Activated naive CD4-positive, alpha-beta T cell treated with anti-CD3 and anti-CD28 coated beads, Interleukin-2, amount 50 U/mL, for 24 hours (primary cell): ENCODE measurements at regions not wholly inside any gene's neighbourhood (a gene's known extent, or its start where the extent isn't known, plus 50 kb on each side); places are given as distances from the start of the nearest gene placed in this dataset.

Source experiments
- H3K27ac Mint-ChIP-seq: one replicate; pipeline ENCODE4 v1.8.0; 2021; ENCODE audit warnings: mild to moderate bottlenecking, mixed read lengths
- H3K27me3 Mint-ChIP-seq: one replicate; pipeline ENCODE4 v1.8.0; 2021; ENCODE audit warnings: mixed read lengths
- H3K36me3 Mint-ChIP-seq: one replicate; pipeline ENCODE4 v1.8.0; 2021; ENCODE audit warnings: mixed read lengths
- H3K4me1 Mint-ChIP-seq: one replicate; pipeline ENCODE4 v1.8.0; 2021; ENCODE audit warnings: mixed read lengths
- H3K4me3 Mint-ChIP-seq: one replicate; pipeline ENCODE4 v1.8.0; 2021; ENCODE audit warnings: mild to moderate bottlenecking, mixed read lengths
- H3K9me3 Mint-ChIP-seq: one replicate; pipeline ENCODE4 v1.8.0; 2021; ENCODE audit warnings: mixed read lengths

DNA sequence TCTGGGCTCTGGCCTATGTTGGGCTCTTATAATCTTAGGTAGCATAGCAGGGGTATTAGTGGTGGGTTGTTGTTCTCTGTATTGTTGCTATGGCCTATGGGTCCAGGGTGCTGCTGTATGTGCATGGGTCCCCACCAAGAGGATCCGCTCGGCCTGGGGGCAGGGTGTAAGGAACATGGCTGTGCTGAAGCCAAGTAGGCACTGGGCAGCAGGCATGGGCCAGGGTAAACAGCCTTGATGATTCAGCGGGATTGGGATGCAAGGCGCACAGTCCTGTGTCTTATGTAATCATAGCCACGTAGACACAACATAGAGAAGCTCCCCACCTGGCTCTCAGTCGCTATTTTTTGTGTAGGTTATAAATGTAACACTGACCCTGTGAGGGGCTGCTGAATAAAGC lies 306.9 kb downstream of the ZPLD1 start:
- no peaks in the 10 kb centered on the region for H3K27me3 Mint-ChIP-seq
- no peaks in the 10 kb centered on the region for H3K4me1 Mint-ChIP-seq
- no peaks in the 10 kb centered on the region for H3K9me3 Mint-ChIP-seq
- H3K36me3 Mint-ChIP-seq = no peaks in the 10 kb centered on the region
- no peak overlapping the region for H3K4me3 Mint-ChIP-seq
- no peak overlapping the region for H3K27ac Mint-ChIP-seq

DNA sequence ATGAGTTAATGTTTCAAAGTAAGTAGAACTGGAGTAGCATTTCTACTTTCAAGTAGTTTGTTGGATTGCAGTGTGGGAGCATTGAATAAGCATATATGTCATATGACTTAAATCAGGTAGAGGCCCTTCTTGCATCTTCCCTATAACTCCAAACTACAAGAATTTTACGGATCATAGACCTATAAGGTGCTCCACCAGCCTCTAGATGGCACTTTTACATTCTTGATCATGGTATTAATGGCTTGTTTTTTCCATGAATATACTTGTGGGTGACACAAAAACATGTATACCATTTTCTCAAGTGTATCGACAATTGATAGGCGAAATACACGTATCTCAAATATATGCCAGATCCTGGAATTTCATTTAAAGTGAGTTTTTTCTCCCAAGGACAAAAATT lies 311.1 kb downstream of the ZPLD1 start:
- H3K4me3 Mint-ChIP-seq = no peak overlapping the region
- H3K27ac Mint-ChIP-seq = no peak overlapping the region
- H3K36me3 Mint-ChIP-seq = no peaks in the 10 kb centered on the region
- no peaks in the 10 kb centered on the region for H3K9me3 Mint-ChIP-seq
- no peaks in the 10 kb centered on the region for H3K4me1 Mint-ChIP-seq
- peaks cover 2% of the 10 kb centered on the region for H3K27me3 Mint-ChIP-seq

DNA sequence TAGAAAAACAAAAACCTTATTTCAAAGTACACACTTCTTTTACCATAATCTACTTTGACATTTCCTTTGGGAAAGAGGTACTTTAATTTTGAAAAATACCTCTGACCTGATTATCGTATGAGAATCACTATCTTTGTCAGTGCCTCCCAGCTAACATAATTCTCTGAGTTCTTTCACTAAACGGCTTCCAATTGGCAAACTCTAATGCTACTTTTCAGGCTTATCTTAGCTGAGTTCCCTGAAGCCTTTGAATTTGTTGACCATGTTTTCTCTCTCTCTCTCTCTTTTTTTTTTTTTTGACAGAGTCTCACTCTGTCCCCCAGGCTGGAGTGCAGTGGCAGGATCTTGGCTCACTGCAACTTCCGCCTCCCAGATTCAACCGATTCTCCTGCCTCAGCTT lies 312.8 kb downstream of the ZPLD1 start:
- Mint-ChIP-seq H3K27me3 (peaks cover 2% of the 10 kb centered on the region), H3K36me3 (no peaks in the 10 kb centered on the region), H3K4me1 (no peaks in the 10 kb centered on the region), H3K9me3 (no peaks in the 10 kb centered on the region), H3K27ac (no peak overlapping the region), H3K4me3 (no peak overlapping the region)

DNA sequence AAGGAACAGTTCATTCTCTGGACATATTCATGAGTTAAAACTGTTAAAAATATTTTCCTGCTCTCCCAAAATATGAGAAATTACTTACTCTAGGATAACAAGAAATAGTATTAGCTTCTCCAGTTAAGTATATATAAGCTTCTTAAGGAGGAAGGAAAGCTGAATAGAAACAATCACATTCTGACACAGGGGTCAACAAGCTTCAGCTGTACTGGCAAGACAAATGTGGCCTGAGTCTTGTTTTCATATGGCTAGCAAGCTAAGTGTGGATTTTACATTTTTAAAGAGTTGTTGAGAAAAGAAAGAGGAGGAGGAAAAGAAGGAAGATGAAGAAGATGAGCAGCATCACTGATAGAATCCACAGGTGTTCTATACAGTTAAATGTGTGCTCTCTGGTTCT lies 313.8 kb downstream of the ZPLD1 start:
- Mint-ChIP-seq H3K27me3 (peaks cover 2% of the 10 kb centered on the region), H3K9me3 (no peaks in the 10 kb centered on the region), H3K4me3 (no peak overlapping the region), H3K4me1 (no peaks in the 10 kb centered on the region), H3K27ac (no peak overlapping the region), H3K36me3 (no peaks in the 10 kb centered on the region)

DNA sequence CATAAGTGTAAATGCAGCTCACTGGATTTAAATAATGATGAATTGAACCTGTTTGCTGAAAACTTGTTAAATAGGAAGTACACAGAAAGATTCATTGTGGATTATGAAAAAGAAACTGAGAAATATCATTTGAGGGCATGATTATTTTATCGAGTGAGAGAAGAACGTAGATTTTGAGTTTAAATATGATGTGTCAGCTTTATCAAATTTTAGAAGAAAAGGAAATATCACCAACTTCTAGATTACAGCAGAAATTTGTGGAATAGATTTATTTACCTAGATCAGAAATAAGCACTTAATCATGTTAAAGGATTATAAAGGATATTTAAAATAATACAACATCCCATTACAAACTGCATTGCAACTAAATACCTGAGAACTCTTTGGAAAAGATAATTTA lies 315.5 kb downstream of the ZPLD1 start:
- peaks cover 2% of the 10 kb centered on the region for H3K27me3 Mint-ChIP-seq
- no peaks in the 10 kb centered on the region for H3K4me1 Mint-ChIP-seq
- H3K9me3 Mint-ChIP-seq = no peaks in the 10 kb centered on the region
- no peak overlapping the region for H3K4me3 Mint-ChIP-seq
- no peak overlapping the region for H3K27ac Mint-ChIP-seq
- no peaks in the 10 kb centered on the region for H3K36me3 Mint-ChIP-seq

DNA sequence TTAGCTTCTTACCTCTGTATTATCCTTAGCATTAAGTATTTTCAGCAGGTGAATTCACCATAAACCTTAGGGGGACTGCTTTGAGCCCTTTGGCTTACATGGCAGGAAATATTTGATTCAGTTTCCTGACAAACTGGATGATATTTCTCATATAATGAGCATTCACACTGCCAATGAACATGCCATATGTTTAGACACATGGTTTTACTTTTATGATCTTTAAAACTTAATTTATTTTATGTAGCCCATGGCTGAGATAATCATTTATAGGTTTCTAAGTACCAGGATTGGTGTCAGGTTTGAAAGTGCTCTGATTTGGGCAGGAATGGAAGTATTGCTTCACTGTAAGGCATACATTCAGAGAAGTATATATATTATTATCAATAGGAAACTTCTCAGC lies 319.1 kb downstream of the ZPLD1 start:
- no peaks in the 10 kb centered on the region for H3K27me3 Mint-ChIP-seq
- H3K9me3 Mint-ChIP-seq = no peaks in the 10 kb centered on the region
- no peak overlapping the region for H3K27ac Mint-ChIP-seq
- H3K36me3 Mint-ChIP-seq = no peaks in the 10 kb centered on the region
- H3K4me1 Mint-ChIP-seq = no peaks in the 10 kb centered on the region
- no peak overlapping the region for H3K4me3 Mint-ChIP-seq

DNA sequence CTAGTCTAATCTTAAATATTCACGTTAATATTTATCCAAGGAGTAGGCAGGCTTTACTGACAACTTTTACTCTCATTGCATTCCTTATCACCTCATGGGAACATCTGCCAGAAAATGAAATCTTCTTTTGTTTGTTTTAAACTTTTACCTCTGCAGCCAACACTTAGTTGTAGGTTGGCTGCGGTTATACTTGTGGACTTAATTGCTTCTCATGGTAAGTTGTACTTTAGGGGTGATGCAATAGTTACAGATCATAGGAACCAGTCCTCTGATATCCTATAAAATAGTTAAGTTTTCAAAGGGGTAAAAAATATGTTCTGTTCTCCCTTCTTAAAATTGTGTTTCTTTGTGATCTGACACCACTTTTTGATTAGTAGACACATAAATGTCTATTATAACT lies 321.9 kb downstream of the ZPLD1 start:
- Mint-ChIP-seq H3K27me3 (no peaks in the 10 kb centered on the region), H3K36me3 (no peaks in the 10 kb centered on the region), H3K9me3 (no peaks in the 10 kb centered on the region), H3K27ac (no peak overlapping the region), H3K4me3 (no peak overlapping the region), H3K4me1 (no peaks in the 10 kb centered on the region)

DNA sequence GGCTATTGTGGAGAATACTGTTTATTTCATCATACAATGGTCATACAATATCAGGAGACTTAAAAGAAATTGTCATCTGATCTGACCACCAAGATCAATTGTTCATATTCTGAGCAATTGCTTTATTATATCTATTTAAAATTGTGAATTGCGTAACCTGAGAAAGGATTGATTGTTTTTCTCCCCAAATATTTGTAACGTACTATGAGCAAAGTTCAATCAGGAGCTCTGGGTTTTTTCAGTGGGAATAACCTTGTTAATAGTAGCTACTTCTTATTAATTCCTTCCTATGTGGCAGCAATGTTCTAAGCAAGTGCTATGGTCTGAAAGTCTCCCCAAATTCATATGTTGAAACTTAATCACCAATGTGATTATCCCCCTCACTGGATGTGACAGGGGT lies 323.1 kb downstream of the ZPLD1 start:
- no peaks in the 10 kb centered on the region for H3K36me3 Mint-ChIP-seq
- H3K4me1 Mint-ChIP-seq = no peaks in the 10 kb centered on the region
- peaks cover 1% of the 10 kb centered on the region for H3K27me3 Mint-ChIP-seq
- H3K4me3 Mint-ChIP-seq = no peak overlapping the region
- H3K27ac Mint-ChIP-seq = no peak overlapping the region
- peaks cover 4% of the 10 kb centered on the region for H3K9me3 Mint-ChIP-seq

DNA sequence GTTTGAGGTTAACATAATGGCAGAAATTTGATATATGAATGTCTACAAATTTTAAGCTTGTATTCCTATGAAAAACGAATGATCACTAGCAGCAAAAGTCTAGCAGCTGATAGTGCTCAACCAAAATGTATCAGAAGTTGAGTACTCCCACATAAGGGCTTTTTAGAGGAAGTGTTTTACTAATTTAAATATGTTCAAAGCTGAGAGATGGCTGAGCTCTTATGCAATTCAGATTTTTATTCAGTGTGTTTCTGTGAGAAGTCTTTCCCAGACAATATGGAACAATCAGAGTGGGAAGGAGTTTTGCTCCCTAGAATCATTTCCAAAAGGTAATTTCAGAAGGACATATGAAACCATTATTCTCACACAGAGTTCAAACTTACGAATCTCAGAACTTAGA lies 327.0 kb downstream of the ZPLD1 start:
- Mint-ChIP-seq H3K27me3 (peaks cover 1% of the 10 kb centered on the region), H3K4me3 (no peak overlapping the region), H3K27ac (no peak overlapping the region), H3K36me3 (no peaks in the 10 kb centered on the region), H3K4me1 (no peaks in the 10 kb centered on the region), H3K9me3 (peaks cover 4% of the 10 kb centered on the region)

DNA sequence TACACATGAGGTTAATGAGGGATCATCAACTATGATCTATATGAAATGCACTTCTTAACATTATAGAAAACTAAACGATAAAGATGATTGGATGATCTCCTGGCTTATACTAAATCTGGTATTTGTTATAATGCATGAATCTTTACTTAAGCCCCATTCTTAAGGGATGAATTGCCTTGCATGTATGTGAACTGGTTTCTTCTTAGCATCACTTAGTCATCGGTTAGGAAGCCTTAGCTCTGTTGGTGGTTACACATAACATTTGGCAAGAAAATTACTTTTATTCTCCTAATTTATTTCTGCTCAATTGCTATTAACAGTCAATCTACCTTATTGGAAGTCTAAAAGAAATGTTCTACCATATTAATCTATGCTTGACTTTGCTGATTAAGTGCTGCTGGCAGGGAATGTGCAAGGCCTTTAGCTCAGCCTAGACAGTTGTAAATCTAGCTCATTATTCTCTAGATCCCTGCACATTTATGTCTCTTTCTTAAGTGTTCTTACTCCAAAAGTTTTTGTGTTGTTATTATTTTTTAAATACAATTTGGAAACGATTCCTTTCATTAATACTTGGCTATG lies 356.0 kb downstream of the ZPLD1 start:
- Mint-ChIP-seq H3K9me3 (no peaks in the 10 kb centered on the region), H3K36me3 (no peaks in the 10 kb centered on the region), H3K4me1 (no peaks in the 10 kb centered on the region), H3K4me3 (no peak overlapping the region), H3K27me3 (peaks cover 1% of the 10 kb centered on the region), H3K27ac (no peak overlapping the region)

DNA sequence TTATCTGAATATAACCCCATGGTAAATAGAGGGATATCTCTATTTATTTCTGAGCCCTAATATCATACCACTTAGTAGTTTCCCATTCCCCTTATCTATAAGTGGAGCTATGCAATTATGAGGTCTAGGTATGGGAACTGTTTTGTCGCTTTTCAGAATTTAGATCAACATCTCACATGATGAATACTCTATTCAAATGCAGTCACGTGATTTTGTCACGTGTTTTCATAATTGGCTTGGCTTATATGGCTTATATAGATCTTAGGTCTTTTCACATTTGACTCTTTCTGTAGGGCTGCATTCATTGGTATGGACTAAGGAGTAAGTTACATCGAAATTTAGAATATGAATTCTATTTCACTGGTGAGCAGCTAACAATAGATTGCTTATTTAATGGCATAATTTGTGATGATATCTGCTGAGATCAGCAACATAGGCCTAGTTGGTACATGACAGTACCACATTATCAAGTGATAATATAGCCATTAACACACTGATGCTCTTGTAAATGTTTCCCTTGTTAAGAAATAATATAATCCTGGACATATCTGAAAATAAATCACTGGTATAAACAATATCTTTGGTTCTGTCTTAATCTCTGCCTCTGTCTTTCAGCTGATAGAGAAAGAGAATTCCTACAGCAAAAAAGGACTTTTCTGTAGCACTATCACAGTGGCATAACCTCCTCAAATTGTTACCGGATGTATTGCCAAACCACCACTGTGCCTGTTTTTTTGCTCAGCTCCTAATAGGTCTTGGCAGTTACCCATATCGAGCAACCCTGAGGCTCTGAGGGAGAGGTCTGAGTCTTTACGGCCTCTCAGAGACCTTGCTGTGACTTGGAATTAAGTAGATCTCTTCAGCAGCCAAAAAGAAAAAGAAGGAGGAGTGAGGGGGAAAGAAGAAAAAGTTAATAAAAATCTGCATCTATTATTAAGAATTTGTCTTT lies 357.1 kb downstream of the ZPLD1 start:
- no peaks in the 10 kb centered on the region for H3K9me3 Mint-ChIP-seq
- H3K4me3 Mint-ChIP-seq = no peak overlapping the region
- H3K4me1 Mint-ChIP-seq = no peaks in the 10 kb centered on the region
- no peak overlapping the region for H3K27ac Mint-ChIP-seq
- H3K36me3 Mint-ChIP-seq = no peaks in the 10 kb centered on the region
- peaks cover 1% of the 10 kb centered on the region for H3K27me3 Mint-ChIP-seq

DNA sequence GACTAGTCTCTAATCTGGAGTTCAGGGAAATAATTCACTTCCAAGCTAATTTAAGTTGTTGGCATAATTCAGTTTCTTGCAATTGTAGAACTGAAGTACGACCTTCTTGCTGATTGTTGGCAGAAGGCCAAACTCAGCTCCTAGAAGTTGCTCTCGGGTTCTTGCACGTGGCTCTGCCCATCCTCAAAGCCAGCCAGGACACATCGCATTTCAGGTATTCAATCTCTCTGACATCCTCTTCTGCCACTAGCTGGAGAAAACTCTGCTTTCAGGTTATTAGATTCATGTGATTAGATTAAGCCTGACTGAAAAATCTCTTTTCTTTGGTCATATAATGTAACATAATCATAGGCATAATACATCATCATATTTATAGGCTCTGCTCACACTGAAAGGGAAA lies 362.0 kb downstream of the ZPLD1 start:
- no peaks in the 10 kb centered on the region for H3K9me3 Mint-ChIP-seq
- H3K4me3 Mint-ChIP-seq = no peak overlapping the region
- no peaks in the 10 kb centered on the region for H3K27me3 Mint-ChIP-seq
- no peaks in the 10 kb centered on the region for H3K4me1 Mint-ChIP-seq
- no peaks in the 10 kb centered on the region for H3K36me3 Mint-ChIP-seq
- no peak overlapping the region for H3K27ac Mint-ChIP-seq

DNA sequence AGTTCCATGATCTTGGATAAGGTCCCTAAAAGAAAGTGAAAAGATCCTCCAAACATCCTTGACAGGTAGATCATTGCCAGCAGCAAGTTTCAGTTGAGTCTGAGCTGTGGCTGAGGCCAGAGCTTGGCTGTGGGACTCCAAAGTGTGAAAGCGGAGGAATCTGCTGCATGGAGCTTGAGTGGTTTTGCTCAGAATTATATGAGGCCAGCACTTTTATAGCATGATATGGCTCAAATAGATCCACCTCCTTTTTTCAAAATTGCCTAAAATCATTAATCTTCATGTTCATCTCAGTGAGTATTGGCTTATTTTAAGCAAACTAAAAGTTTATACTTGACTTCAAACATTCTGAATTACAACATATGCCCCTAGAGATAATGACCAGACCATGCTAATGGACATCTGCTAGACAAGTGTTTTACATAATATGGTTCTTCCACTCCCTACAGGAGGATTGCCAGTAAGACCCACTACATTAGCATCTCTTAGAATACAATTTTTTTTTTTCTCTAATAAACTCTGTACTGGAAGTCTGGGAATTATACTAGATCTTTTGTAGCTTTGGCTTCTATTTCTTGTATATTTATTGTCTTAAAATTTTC lies 368.1 kb downstream of the ZPLD1 start:
- Mint-ChIP-seq H3K4me3 (no peak overlapping the region), H3K36me3 (no peaks in the 10 kb centered on the region), H3K27me3 (no peaks in the 10 kb centered on the region), H3K27ac (no peak overlapping the region), H3K9me3 (no peaks in the 10 kb centered on the region), H3K4me1 (no peaks in the 10 kb centered on the region)

DNA sequence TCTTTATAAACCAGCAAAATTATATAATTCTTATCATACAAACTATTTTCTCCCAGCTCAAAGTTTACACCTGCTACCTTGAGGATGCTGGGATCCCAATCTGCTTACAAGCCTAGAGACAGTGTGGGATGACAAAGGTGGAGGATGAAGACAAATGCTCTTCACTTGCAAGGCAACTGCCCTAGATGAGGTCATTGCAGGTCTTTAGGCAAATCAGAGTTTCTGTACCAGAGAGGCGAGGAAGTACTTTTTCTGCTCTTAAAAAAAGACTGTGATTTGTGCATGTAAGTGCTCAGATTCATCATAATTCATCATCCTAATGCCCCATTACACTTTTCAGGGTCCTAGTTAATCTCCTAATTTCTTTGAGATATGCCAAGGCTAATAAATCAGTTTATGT lies 376.1 kb downstream of the ZPLD1 start:
- Mint-ChIP-seq H3K36me3 (no peaks in the 10 kb centered on the region), H3K4me1 (no peaks in the 10 kb centered on the region), H3K4me3 (no peak overlapping the region), H3K9me3 (no peaks in the 10 kb centered on the region), H3K27me3 (no peaks in the 10 kb centered on the region), H3K27ac (no peak overlapping the region)

DNA sequence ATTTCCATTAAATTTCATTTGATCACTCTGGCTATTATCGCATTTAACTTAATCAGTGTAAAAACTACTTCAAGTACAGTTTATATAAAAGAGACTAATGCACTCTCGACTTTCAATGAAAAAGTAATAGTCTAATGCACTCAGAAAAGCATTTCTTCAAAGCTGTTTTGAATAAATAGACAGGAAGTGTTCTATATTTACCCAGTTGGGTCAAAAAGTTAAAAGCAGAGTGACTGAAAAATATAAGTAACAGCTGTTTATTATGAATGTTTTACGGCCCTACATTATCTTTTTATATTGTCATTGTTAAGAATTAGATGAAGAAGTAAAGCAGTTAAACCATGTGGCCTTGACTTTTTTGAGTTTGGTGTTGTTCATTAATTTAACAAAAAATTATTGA lies 391.8 kb downstream of the ZPLD1 start:
- Mint-ChIP-seq H3K27me3 (peaks cover 1% of the 10 kb centered on the region), H3K36me3 (no peaks in the 10 kb centered on the region), H3K4me1 (no peaks in the 10 kb centered on the region), H3K27ac (no peak overlapping the region), H3K4me3 (no peak overlapping the region), H3K9me3 (no peaks in the 10 kb centered on the region)

DNA sequence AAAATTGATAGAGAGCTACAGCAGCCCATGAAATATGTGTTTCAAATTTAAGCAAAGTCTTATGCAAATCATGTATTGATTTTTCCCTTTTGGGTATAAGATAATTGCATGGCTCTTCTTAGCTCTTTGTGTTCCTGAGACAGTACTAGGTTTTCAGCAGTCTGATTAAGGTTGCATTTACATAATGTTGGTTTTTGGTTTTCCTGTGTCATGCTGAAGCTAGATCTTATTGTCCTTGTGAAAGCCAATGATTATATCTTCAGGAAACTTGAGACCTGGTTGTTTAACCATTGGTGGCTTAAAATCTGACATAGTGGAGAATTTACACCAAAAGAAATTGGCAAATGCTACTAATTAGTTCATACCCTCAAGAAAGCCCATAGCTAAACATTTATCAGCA lies 392.6 kb downstream of the ZPLD1 start:
- no peak overlapping the region for H3K4me3 Mint-ChIP-seq
- no peaks in the 10 kb centered on the region for H3K4me1 Mint-ChIP-seq
- H3K36me3 Mint-ChIP-seq = no peaks in the 10 kb centered on the region
- no peak overlapping the region for H3K27ac Mint-ChIP-seq
- no peaks in the 10 kb centered on the region for H3K9me3 Mint-ChIP-seq
- no peaks in the 10 kb centered on the region for H3K27me3 Mint-ChIP-seq
